ENCODE measurements at regions not wholly inside any gene's neighbourhood (a gene's known extent, or its start where the extent isn't known, plus 50 kb on each side); places are given as distances from the start of the nearest gene placed in this dataset.
A peak's percentile ranks its signal among the peaks of the same experiment; 100 is the strongest.
"Not testable (repeated sequence)": the region's sequence is repeated elsewhere in the genome, so short reads cannot be mapped to it uniquely, and the experiment has no call there.

- Histone ChIP-seq H3K27me3 (ENCODE audit: control insufficient read depth, insufficient read depth, low read length) (no peaks in the 10 kb centered on the region), H3K4me1 (ENCODE audit: control insufficient read depth, insufficient read depth, low read length) (no peaks in the 10 kb centered on the region), H3K27ac (ENCODE audit: low read depth, low read length) (no peak overlapping the region), H3K36me3 (ENCODE audit: control insufficient read depth, insufficient read depth, low read length) (no peaks in the 10 kb centered on the region), H3K9me3 (ENCODE audit: control insufficient read depth, insufficient read depth, low read length) (peaks cover 2% of the 10 kb centered on the region), H3K4me3 (ENCODE audit: low read depth, low read length) (no peak overlapping the region)
- WGBS (ENCODE audit: insufficient coverage) = no CpG with 5 or more reads among the region's 1 CpG
- DNase-seq (ENCODE audit: low read depth in 4 of 6, low spot score in 6 of 6) = peak in 2 of 6 donors; percentile 3 to 44
These were observed 81.2 kb upstream of the PTH start for GRCh38 chr11:13576995-13577394.

GRCh38 chr11:13575385-13575784 lies 79.6 kb upstream of the PTH start:
- not testable (repeated sequence) for H3K4me3 ChIP-seq (ENCODE audit: low read depth, low read length); H3K27ac ChIP-seq (ENCODE audit: low read depth, low read length); H3K27me3 ChIP-seq (ENCODE audit: control insufficient read depth, insufficient read depth, low read length); H3K36me3 ChIP-seq (ENCODE audit: control insufficient read depth, insufficient read depth, low read length); H3K4me1 ChIP-seq (ENCODE audit: control insufficient read depth, insufficient read depth, low read length); H3K9me3 ChIP-seq (ENCODE audit: control insufficient read depth, insufficient read depth, low read length); DNase-seq (ENCODE audit: low read depth in 4 of 6, low spot score in 6 of 6)
- no CpG with 5 or more reads among the region's 1 CpG for WGBS (ENCODE audit: insufficient coverage)

- no peak for DNase-seq (ENCODE audit: low read depth in 4 of 6, low spot score in 6 of 6)
- H3K27ac ChIP-seq (ENCODE audit: low read depth, low read length) = no peak overlapping the region
- H3K27me3 ChIP-seq (ENCODE audit: control insufficient read depth, insufficient read depth, low read length) = no peaks in the 10 kb centered on the region
- H3K36me3 ChIP-seq (ENCODE audit: control insufficient read depth, insufficient read depth, low read length) = no peaks in the 10 kb centered on the region
- H3K4me1 ChIP-seq (ENCODE audit: control insufficient read depth, insufficient read depth, low read length) = no peaks in the 10 kb centered on the region
- H3K4me3 ChIP-seq (ENCODE audit: low read depth, low read length) = no peak overlapping the region
- H3K9me3 ChIP-seq (ENCODE audit: control insufficient read depth, insufficient read depth, low read length) = no peaks in the 10 kb centered on the region
These were observed 71.8 kb upstream of the PTH start for GRCh38 chr11:13567551-13567950.

DNA sequence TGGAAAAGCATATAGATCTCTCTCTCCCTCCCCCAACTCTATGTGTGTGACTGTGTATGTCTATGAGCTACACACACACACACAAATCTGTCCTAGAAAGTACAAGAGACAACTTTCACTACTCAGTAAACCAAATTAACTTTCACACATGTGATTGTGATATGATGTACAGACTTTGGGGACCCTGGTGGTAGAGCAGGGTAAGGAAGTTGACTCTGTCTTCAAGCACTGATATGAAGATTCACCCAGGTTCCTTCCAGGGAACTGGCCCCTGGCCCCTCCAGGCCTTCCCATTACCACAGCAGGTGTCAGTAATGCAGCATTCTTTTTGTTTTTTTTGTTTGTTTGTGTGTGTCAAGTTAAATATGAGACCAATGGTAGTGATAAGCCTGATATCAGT lies 66.1 kb upstream of the PTH start:
- no peaks in the 10 kb centered on the region for H3K9me3 ChIP-seq (ENCODE audit: control insufficient read depth, insufficient read depth, low read length)
- no peak for DNase-seq (ENCODE audit: low read depth in 4 of 6, low spot score in 6 of 6)
- H3K36me3 ChIP-seq (ENCODE audit: control insufficient read depth, insufficient read depth, low read length) = no peaks in the 10 kb centered on the region
- no peaks in the 10 kb centered on the region for H3K27me3 ChIP-seq (ENCODE audit: control insufficient read depth, insufficient read depth, low read length)
- H3K27ac ChIP-seq (ENCODE audit: low read depth, low read length) = no peak overlapping the region
- H3K4me1 ChIP-seq (ENCODE audit: control insufficient read depth, insufficient read depth, low read length) = no peaks in the 10 kb centered on the region
- no peak overlapping the region for H3K4me3 ChIP-seq (ENCODE audit: low read depth, low read length)

- H3K27me3 ChIP-seq (ENCODE audit: control insufficient read depth, insufficient read depth, low read length); H3K4me3 ChIP-seq (ENCODE audit: low read depth, low read length); H3K27ac ChIP-seq (ENCODE audit: low read depth, low read length); DNase-seq (ENCODE audit: low read depth in 4 of 6, low spot score in 6 of 6); H3K9me3 ChIP-seq (ENCODE audit: control insufficient read depth, insufficient read depth, low read length); H3K4me1 ChIP-seq (ENCODE audit: control insufficient read depth, insufficient read depth, low read length); H3K36me3 ChIP-seq (ENCODE audit: control insufficient read depth, insufficient read depth, low read length): not testable (repeated sequence)
- 75% methylated on average over 3 of the region's 11 CpGs for WGBS (ENCODE audit: insufficient coverage)
These were observed 64.5 kb upstream of the PTH start for GRCh38 chr11:13560341-13560740.

- H3K4me3 ChIP-seq (ENCODE audit: low read depth, low read length) = no peak overlapping the region
- H3K9me3 ChIP-seq (ENCODE audit: control insufficient read depth, insufficient read depth, low read length) = peaks cover 2% of the 10 kb centered on the region
- DNase-seq (ENCODE audit: low read depth in 4 of 6, low spot score in 6 of 6) = no peak
- H3K36me3 ChIP-seq (ENCODE audit: control insufficient read depth, insufficient read depth, low read length) = no peaks in the 10 kb centered on the region
- no peaks in the 10 kb centered on the region for H3K27me3 ChIP-seq (ENCODE audit: control insufficient read depth, insufficient read depth, low read length)
- no peak overlapping the region for H3K27ac ChIP-seq (ENCODE audit: low read depth, low read length)
- 80% methylated on average over 3 of the region's 3 CpGs for WGBS (ENCODE audit: insufficient coverage)
- no peaks in the 10 kb centered on the region for H3K4me1 ChIP-seq (ENCODE audit: control insufficient read depth, insufficient read depth, low read length)
These were observed 57.0 kb upstream of the PTH start for GRCh38 chr11:13552784-13553183.

DNA sequence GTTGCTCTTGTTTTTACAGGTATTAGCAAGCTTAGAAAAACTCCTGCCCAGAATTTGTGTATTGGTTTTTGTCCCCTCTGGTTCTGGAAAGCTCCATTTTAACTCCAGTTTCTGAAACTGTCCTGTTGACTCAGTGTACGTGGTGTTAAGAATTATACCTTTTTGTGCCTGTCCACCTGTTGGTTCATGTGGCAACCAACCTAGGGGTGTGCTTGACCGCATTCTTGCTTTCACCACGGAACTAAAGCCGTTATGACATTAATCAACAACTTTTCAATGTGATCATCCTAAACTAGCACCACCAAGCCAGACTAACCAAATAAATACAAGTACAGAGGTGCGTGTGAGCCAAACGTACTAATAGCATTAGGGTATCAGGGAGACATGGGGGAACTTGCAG lies 56.0 kb upstream of the PTH start:
- no peak for DNase-seq (ENCODE audit: low read depth in 4 of 6, low spot score in 6 of 6)
- Histone ChIP-seq H3K4me3 (ENCODE audit: low read depth, low read length) (no peak overlapping the region), H3K4me1 (ENCODE audit: control insufficient read depth, insufficient read depth, low read length) (no peaks in the 10 kb centered on the region), H3K36me3 (ENCODE audit: control insufficient read depth, insufficient read depth, low read length) (no peaks in the 10 kb centered on the region), H3K9me3 (ENCODE audit: control insufficient read depth, insufficient read depth, low read length) (peaks cover 3% of the 10 kb centered on the region), H3K27me3 (ENCODE audit: control insufficient read depth, insufficient read depth, low read length) (no peaks in the 10 kb centered on the region), H3K27ac (ENCODE audit: low read depth, low read length) (no peak overlapping the region)
- WGBS (ENCODE audit: insufficient coverage) = 100% methylated on average over 1 of the region's 6 CpGs

- Histone ChIP-seq H3K4me3 (ENCODE audit: low read depth, low read length) (no peak overlapping the region), H3K9me3 (ENCODE audit: control insufficient read depth, insufficient read depth, low read length) (peaks cover 5% of the 10 kb centered on the region), H3K36me3 (ENCODE audit: control insufficient read depth, insufficient read depth, low read length) (no peaks in the 10 kb centered on the region), H3K27ac (ENCODE audit: low read depth, low read length) (no peak overlapping the region), H3K4me1 (ENCODE audit: control insufficient read depth, insufficient read depth, low read length) (no peaks in the 10 kb centered on the region), H3K27me3 (ENCODE audit: control insufficient read depth, insufficient read depth, low read length) (no peaks in the 10 kb centered on the region)
- no CpG with 5 or more reads among the region's 1 CpG for WGBS (ENCODE audit: insufficient coverage)
- no peak for DNase-seq (ENCODE audit: low read depth in 4 of 6, low spot score in 6 of 6)
These were observed 55.0 kb upstream of the PTH start for GRCh38 chr11:13550761-13551160.

DNA sequence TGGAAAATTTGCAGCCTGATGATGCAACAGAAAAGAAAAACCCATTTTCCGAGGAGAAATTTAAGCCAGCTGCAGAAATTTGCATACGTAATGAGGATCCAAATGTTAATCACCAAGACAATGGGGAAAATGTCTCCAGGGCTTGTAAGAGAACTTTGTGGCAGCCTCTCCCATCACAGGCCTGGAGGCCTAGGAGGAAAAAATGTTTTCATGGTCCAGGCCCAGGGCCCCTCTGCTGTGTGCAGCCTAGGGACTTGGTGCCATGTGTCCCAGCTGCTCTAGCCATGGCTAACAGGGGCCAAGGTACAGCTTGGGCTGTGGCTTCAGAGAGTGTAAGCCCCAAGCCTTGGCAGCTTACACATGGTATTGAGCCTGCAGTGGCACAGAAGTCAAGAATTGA lies 50.3 kb upstream of the PTH start:
- not testable (repeated sequence) for H3K36me3 ChIP-seq (ENCODE audit: control insufficient read depth, insufficient read depth, low read length); H3K4me3 ChIP-seq (ENCODE audit: low read depth, low read length); H3K27ac ChIP-seq (ENCODE audit: low read depth, low read length); H3K9me3 ChIP-seq (ENCODE audit: control insufficient read depth, insufficient read depth, low read length); DNase-seq (ENCODE audit: low read depth in 4 of 6, low spot score in 6 of 6); H3K27me3 ChIP-seq (ENCODE audit: control insufficient read depth, insufficient read depth, low read length); H3K4me1 ChIP-seq (ENCODE audit: control insufficient read depth, insufficient read depth, low read length)
- WGBS (ENCODE audit: insufficient coverage) = 86% methylated on average over 2 of the region's 2 CpGs

Data from spinal cord (tissue), 9 donors.